NB4 (cell line): ENCODE measurements at regions not wholly inside any gene's neighbourhood (a gene's known extent, or its start where the extent isn't known, plus 50 kb on each side); places are given as distances from the start of the nearest gene placed in this dataset.

ENCODE experiments used
- DNase-seq: peaks from one replicate; pipeline ENCODE4 v3.0.0; 2010; ENCODE audit warnings: low read depth
- H3K4me3 ChIP-seq: one replicate; pipeline ENCODE4 v1.5.1; 2011; ENCODE audit warnings: mild to moderate bottlenecking, low read depth, low read length, moderate library complexity
- CTCF ChIP-seq: IDR thresholded peaks from one replicate; pipeline ENCODE4 v1.5.1; 2012; ENCODE audit warnings: low read depth, low read length
- MAX ChIP-seq: IDR thresholded peaks from 2 replicates; pipeline ENCODE4 v1.6.1; 2011; ENCODE audit warnings: low read depth, low read length
- MYC ChIP-seq: IDR thresholded peaks from 2 replicates; pipeline ENCODE4 v1.6.1; 2011; ENCODE audit warnings: low read depth, low read length
- POLR2A ChIP-seq: IDR thresholded peaks from 2 replicates; pipeline ENCODE4 v1.6.1; 2011; ENCODE audit warnings: mild to moderate bottlenecking; ENCODE audit not compliant: insufficient read length; ENCODE audit errors: extremely low read depth

- no peak overlapping the region for H3K4me3 ChIP-seq
- no peak for TF ChIP-seq MAX
- TF ChIP-seq POLR2A = no peak
- TF ChIP-seq CTCF = no peak
- no peak for TF ChIP-seq MYC
- no peak for DNase-seq
These were observed 148.3 kb downstream of the IRX2 start for GRCh38 chr5:2603272-2603575.

- no peak overlapping the region for H3K4me3 ChIP-seq
- no peak for TF ChIP-seq MAX
- TF ChIP-seq POLR2A = no peak
- no peak for TF ChIP-seq CTCF
- TF ChIP-seq MYC = no peak
- DNase-seq = no peak
These were observed 148.8 kb downstream of the IRX2 start for GRCh38 chr5:2602451-2603271.

- DNase-seq = no peak
- no peak for TF ChIP-seq CTCF
- no peak overlapping the region for H3K4me3 ChIP-seq
These were observed 153.0 kb downstream of the IRX2 start for GRCh38 chr5:2598503-2598902.

GRCh38 chr5:2594701-2595100, 156.8 kb downstream of the IRX2 start:
- H3K4me3 ChIP-seq = no peak overlapping the region
- TF ChIP-seq POLR2A (no peak), CTCF (no peak)
- no peak for DNase-seq

- TF ChIP-seq MYC (no peak), POLR2A (no peak), MAX (no peak), CTCF (no peak)
- no peak for DNase-seq
- H3K4me3 ChIP-seq = no peak overlapping the region
These were observed 158.7 kb downstream of the IRX2 start for GRCh38 chr5:2592766-2593165.

GRCh38 chr5:2591777-2592453, 159.6 kb downstream of the IRX2 start:
- H3K4me3 ChIP-seq = no peak overlapping the region
- no peak for DNase-seq
- TF ChIP-seq POLR2A = no peak
- no peak for TF ChIP-seq CTCF
- TF ChIP-seq MAX = no peak
- no peak for TF ChIP-seq MYC
